Loucy (cell line): ENCODE measurements at regions not wholly inside any gene's neighbourhood (a gene's known extent, or its start where the extent isn't known, plus 50 kb on each side); places are given as distances from the start of the nearest gene placed in this dataset.

Experiments used
- H2AFZ ChIP-seq: fragments of 200-600 bp; sonication (generic); 2 replicates; pipeline ENCODE4 v1.6.0; 2016; ENCODE audit warnings: antibody characterized with exemption, mild to moderate bottlenecking, low read length, moderate library complexity
- H3F3A ChIP-seq: fragments of 200-600 bp; 2 replicates; pipeline ENCODE4 v1.6.0; 2016; ENCODE audit warnings: antibody characterized with exemption, low read depth, mild to moderate bottlenecking
- H3K27me3 ChIP-seq: fragments of 200-600 bp; sonication (generic); 2 replicates; pipeline ENCODE4 v1.6.1; 2014; ENCODE audit warnings: low read length, mild to moderate bottlenecking; ENCODE audit not compliant: insufficient read depth, poor library complexity, severe bottlenecking
- H3K36me3 ChIP-seq: fragments of 200-600 bp; sonication (generic); 2 replicates; pipeline ENCODE4 v1.6.1; 2016; ENCODE audit warnings: low read length; ENCODE audit not compliant: insufficient read depth
- H3K4me1 ChIP-seq: fragments of 200-600 bp; sonication (generic); 2 replicates; pipeline ENCODE4 v1.5.1; 2014; ENCODE audit warnings: low read length, mild to moderate bottlenecking; ENCODE audit not compliant: insufficient read depth, poor library complexity, severe bottlenecking
- H3K4me2 ChIP-seq: fragments of 200-600 bp; sonication (generic); 2 replicates; pipeline ENCODE4 v1.6.0; 2014; ENCODE audit warnings: antibody characterized with exemption, low read length, low read depth, mild to moderate bottlenecking; ENCODE audit not compliant: poor library complexity, severe bottlenecking
- H3K4me3 ChIP-seq: fragments of 200-600 bp; sonication (generic); 2 replicates; pipeline ENCODE4 v1.5.1; 2014; ENCODE audit warnings: low read length, mild to moderate bottlenecking, mixed read lengths; ENCODE audit not compliant: poor library complexity, severe bottlenecking
- H3K79me2 ChIP-seq: fragments of 200-600 bp; sonication (generic); 2 replicates; pipeline ENCODE4 v1.6.1; 2014; ENCODE audit warnings: low read length; ENCODE audit not compliant: insufficient read depth
- H3K9ac ChIP-seq: fragments of 200-600 bp; sonication (generic); 2 replicates; pipeline ENCODE4 v1.6.0; 2014; ENCODE audit warnings: mild to moderate bottlenecking, low read depth, low read length, moderate library complexity; ENCODE audit not compliant: poor library complexity, severe bottlenecking
- H3K9me2 ChIP-seq: fragments of 200-600 bp; sonication (generic); replicated peaks from 2 replicates; pipeline ENCODE4 v1.6.1; 2016; ENCODE audit warnings: low read depth, low read length, mixed read lengths
- H3K9me3 ChIP-seq: fragments of 200-600 bp; sonication (generic); 2 replicates; pipeline ENCODE4 v1.6.1; 2014; ENCODE audit warnings: mild to moderate bottlenecking, antibody characterized with exemption, low read length, low read depth; ENCODE audit not compliant: insufficient read depth
- H4K20me1 ChIP-seq: fragments of 200-600 bp; sonication (generic); 2 replicates; pipeline ENCODE4 v1.6.0; 2014; ENCODE audit warnings: antibody characterized with exemption, low read length, mild to moderate bottlenecking; ENCODE audit not compliant: insufficient read depth, poor library complexity, severe bottlenecking
- EZH2phosphoT487 ChIP-seq: fragments of 200-600 bp; IDR thresholded peaks from 2 replicates; pipeline ENCODE4 v1.6.1; 2018; ENCODE audit warnings: antibody characterized with exemption, mild to moderate bottlenecking, moderate library complexity, borderline replicate concordance
- TF ChIP-seq, protein P1 (sequence below): fragments of 200-600 bp; sonication (generic); conservative IDR thresholded peaks from 2 replicates; pipeline ENCODE4 v1.5.1; 2014; ENCODE audit warnings: mild to moderate bottlenecking, antibody characterized with exemption, low read length

DNA sequence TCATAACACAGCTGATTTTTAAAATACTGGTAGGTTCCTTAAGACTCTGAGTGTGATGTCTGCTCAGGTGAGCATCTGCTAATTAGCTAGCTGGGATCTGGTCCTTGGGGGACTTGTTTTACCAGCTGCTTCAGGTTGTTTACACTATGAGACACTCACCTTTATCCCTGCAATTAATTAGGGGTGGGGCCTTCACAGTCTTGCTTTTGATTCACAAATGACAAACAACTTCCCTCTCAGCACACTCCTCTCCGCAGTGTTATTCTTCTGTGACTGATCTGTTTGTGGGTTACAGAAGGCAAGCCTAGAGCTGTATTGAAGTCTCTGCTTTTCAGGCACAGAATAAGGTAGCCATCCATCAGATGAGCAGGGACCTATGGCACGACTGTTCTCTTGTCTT, 62.0 kb upstream of the CD83 start:
- TF ChIP-seq, protein P1, sequence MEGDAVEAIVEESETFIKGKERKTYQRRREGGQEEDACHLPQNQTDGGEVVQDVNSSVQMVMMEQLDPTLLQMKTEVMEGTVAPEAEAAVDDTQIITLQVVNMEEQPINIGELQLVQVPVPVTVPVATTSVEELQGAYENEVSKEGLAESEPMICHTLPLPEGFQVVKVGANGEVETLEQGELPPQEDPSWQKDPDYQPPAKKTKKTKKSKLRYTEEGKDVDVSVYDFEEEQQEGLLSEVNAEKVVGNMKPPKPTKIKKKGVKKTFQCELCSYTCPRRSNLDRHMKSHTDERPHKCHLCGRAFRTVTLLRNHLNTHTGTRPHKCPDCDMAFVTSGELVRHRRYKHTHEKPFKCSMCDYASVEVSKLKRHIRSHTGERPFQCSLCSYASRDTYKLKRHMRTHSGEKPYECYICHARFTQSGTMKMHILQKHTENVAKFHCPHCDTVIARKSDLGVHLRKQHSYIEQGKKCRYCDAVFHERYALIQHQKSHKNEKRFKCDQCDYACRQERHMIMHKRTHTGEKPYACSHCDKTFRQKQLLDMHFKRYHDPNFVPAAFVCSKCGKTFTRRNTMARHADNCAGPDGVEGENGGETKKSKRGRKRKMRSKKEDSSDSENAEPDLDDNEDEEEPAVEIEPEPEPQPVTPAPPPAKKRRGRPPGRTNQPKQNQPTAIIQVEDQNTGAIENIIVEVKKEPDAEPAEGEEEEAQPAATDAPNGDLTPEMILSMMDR: no peak
- no peak for TF ChIP-seq EZH2phosphoT487
- Histone ChIP-seq H2AFZ (no peak overlapping the region), H3F3A (no peaks in the 10 kb centered on the region), H3K4me2 (no peak overlapping the region), H3K9me2 (no peaks in the 10 kb centered on the region), H3K9ac (no peak overlapping the region), H3K4me1 (no peaks in the 10 kb centered on the region), H3K9me3 (no peaks in the 10 kb centered on the region), H3K36me3 (no peaks in the 10 kb centered on the region), H4K20me1 (no peaks in the 10 kb centered on the region), H3K4me3 (no peak overlapping the region), H3K27me3 (peaks cover 32% of the 10 kb centered on the region), H3K79me2 (no peaks in the 10 kb centered on the region)

DNA sequence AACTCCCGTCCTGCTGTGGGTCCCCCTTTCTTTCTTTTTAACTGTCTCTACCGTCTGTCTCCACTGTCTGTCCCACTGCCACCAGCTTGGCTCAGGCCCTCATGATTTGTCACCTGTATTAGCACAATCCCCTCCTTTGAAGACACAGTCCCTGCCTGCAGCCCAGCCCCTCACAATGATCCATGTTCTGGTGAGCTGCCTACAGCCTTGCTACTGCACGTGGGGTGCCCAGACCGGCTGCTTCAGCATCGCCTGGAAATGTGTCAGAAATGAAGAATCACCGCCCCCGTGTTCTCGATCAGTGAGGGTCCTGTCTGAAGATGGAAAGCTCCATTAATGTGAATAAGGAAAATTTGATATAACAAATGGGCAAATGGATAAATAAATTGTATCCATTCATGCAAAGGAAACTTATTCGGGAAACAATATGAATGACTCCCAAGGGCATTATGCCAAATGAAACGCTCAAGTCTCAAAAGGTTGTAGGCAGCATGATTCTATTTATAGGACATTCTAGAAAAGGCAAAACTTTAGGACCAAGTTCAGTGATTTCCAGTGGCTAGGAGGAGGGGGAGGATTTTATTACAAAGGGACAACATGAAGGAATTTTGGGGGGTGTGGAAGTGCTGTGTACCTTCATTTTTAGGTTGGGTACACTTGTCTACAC, 59.4 kb upstream of the CD83 start:
- H3F3A ChIP-seq: no peaks in the 10 kb centered on the region
- no peaks in the 10 kb centered on the region for H3K9me2 ChIP-seq
- no peaks in the 10 kb centered on the region for H3K79me2 ChIP-seq
- H2AFZ ChIP-seq: no peak overlapping the region
- no peak overlapping the region for H3K9ac ChIP-seq
- no peaks in the 10 kb centered on the region for H4K20me1 ChIP-seq
- no peak overlapping the region for H3K4me3 ChIP-seq
- H3K9me3 ChIP-seq: peaks cover 9% of the 10 kb centered on the region; the same call in 1 of the 2 replicates
- no peaks in the 10 kb centered on the region for H3K4me1 ChIP-seq
- TF ChIP-seq EZH2phosphoT487: no peak
- TF ChIP-seq, protein P1: no peak
- no peak overlapping the region for H3K4me2 ChIP-seq
- H3K27me3 ChIP-seq: peaks cover 33% of the 10 kb centered on the region
- no peaks in the 10 kb centered on the region for H3K36me3 ChIP-seq

DNA sequence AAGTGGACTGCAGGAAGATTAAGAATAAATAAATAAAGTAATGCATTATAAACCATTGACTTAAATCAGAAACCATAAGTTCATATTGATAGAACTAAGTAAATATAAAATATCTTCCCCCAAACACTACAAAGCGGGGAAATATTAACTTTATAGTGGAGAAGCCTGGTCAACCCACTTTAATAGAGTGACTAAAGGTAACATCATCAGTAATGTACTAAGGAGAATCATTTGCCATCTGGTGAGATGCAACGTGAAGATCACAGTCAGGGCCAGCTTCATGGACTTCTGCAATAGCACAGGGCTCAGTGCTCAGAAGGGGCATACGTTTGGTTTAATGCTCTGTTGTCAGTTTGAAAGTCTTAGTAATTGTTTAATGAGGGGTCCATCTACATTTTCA, 58.8 kb upstream of the CD83 start:
- Histone ChIP-seq H3K79me2 (no peaks in the 10 kb centered on the region), H3K36me3 (no peaks in the 10 kb centered on the region), H3K9ac (no peak overlapping the region), H4K20me1 (no peaks in the 10 kb centered on the region), H3K4me1 (no peaks in the 10 kb centered on the region), H3K4me3 (no peak overlapping the region), H3F3A (no peaks in the 10 kb centered on the region), H2AFZ (no peak overlapping the region), H3K4me2 (no peak overlapping the region), H3K27me3 (peaks cover 39% of the 10 kb centered on the region), H3K9me3 (peaks cover 9% of the 10 kb centered on the region; the same call in 1 of the 2 replicates), H3K9me2 (no peaks in the 10 kb centered on the region)
- no peak for TF ChIP-seq EZH2phosphoT487
- TF ChIP-seq, protein P1: no peak
